ENCODE measurements at regions not wholly inside any gene's neighbourhood (a gene's known extent, or its start where the extent isn't known, plus 50 kb on each side); places are given as distances from the start of the nearest gene placed in this dataset.

DNA sequence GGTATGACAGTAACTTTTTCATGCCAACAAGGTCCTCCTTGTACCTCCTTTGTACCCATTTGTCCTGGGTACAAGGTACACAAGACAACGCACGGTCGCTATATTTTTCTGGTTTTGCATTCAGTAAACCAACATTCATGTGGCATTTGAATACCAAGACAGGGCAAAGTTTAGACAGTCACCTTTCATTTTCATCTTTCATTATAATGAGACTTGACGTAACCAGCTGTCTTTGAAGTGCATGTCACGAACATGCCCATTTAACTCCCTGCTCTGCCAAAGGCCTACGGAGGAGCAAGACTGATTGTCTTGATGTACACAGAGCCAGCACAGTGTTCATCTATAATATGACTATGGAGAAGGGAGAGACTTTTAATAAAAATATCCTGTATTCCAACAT is 91.0 kb downstream of the SETD4 start:
- TF ChIP-seq POLR2A (IDR thresholded peaks at IDR 0.05) (no peak), CTCF (IDR thresholded peaks at IDR 0.05) (no peak)
